ENCODE measurements at regions not wholly inside any gene's neighbourhood (a gene's known extent, or its start where the extent isn't known, plus 50 kb on each side); places are given as distances from the start of the nearest gene placed in this dataset.

GRCh38 chr14:29030121-29030520 lies 263.5 kb downstream of the FOXG1 start:
- intact Hi-C loops (cut with micrococcal nuclease), result no loop called here
- Mint-ChIP-seq H3K36me3 (ENCODE audit: low read depth) (no peaks in the 10 kb centered on the region), H3K27ac (no peak overlapping the region), H3K4me1 (no peaks in the 10 kb centered on the region), H3K9me3 (peaks cover 2% of the 10 kb centered on the region), H3K27me3 (no peaks in the 10 kb centered on the region), H3K4me3 (no peak overlapping the region)
- ChIA-PET POLR2A (no interaction called here), CTCF (no interaction called here)
- no peak for DNase-seq
- ATAC-seq (ENCODE audit: low read depth), result no peak
- TF ChIP-seq CTCF (IDR thresholded peaks at IDR 0.05), result no peak

- no peak overlapping the region for H3K27ac Mint-ChIP-seq
- intact Hi-C loops (cut with micrococcal nuclease), result no loop called here
Measured at GRCh38 chr14:29030970-29031369, 264.4 kb downstream of the FOXG1 start.

DNA sequence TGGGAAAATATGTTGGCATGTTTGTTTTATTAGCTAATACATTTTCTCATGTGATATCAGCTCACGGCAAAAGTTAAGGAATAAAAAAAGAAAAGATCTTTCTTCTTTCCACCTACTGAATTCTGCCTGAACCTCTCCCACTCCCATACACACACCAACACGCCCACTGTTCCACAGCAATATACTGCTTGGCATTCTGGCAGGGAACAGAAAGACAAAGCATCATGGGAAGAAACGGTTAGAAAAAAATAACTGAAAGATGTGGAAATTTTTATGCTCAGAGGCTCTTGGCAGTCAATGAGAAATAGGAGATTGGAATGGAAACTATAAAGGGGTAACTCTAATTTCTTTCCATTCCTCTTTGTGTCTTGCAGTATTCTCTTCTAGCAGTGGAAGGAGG lies 268.5 kb downstream of the FOXG1 start:
- Mint-ChIP-seq H3K36me3 (ENCODE audit: low read depth) (no peaks in the 10 kb centered on the region), H3K9me3 (peaks cover 2% of the 10 kb centered on the region), H3K27ac (no peak overlapping the region), H3K4me1 (no peaks in the 10 kb centered on the region), H3K4me3 (no peak overlapping the region), H3K27me3 (no peaks in the 10 kb centered on the region)
- ChIA-PET CTCF (no interaction called here), POLR2A (no interaction called here)
- no peak for ATAC-seq (ENCODE audit: low read depth)
- no peak for DNase-seq
- TF ChIP-seq CTCF (IDR thresholded peaks at IDR 0.05), result no peak
- intact Hi-C loops (cut with micrococcal nuclease), result no loop called here

More at GRCh38 chr14:29030970-29031369, 264.4 kb downstream of the FOXG1 start:
- Mint-ChIP-seq H3K36me3 (ENCODE audit: low read depth) (no peaks in the 10 kb centered on the region), H3K27me3 (no peaks in the 10 kb centered on the region), H3K9me3 (peaks cover 2% of the 10 kb centered on the region), H3K4me3 (no peak overlapping the region), H3K4me1 (no peaks in the 10 kb centered on the region)
- CTCF ChIA-PET, result no interaction called here
- POLR2A ChIA-PET, result no interaction called here
- ATAC-seq (ENCODE audit: low read depth) (no peak), DNase-seq (no peak)
- TF ChIP-seq CTCF (IDR thresholded peaks at IDR 0.05), result no peak

GRCh38 chr14:29037411-29037810 lies 270.8 kb downstream of the FOXG1 start:
- TF ChIP-seq CTCF (IDR thresholded peaks at IDR 0.05), result no peak
- Mint-ChIP-seq H3K4me1 (no peaks in the 10 kb centered on the region), H3K27ac (no peak overlapping the region), H3K36me3 (ENCODE audit: low read depth) (no peaks in the 10 kb centered on the region), H3K27me3 (no peaks in the 10 kb centered on the region), H3K4me3 (no peak overlapping the region), H3K9me3 (peaks cover 4% of the 10 kb centered on the region)
- intact Hi-C loops (cut with micrococcal nuclease), result no loop called here
- DNase-seq (no peak), ATAC-seq (ENCODE audit: low read depth) (no peak)
- POLR2A ChIA-PET, result no interaction called here
- CTCF ChIA-PET, result no interaction called here

GRCh38 chr14:29039171-29039570 lies 272.6 kb downstream of the FOXG1 start:
- CTCF ChIA-PET, result no interaction called here
- H3K9me3 Mint-ChIP-seq, result peaks cover 4% of the 10 kb centered on the region

More at GRCh38 chr14:29039171-29039570, 272.6 kb downstream of the FOXG1 start:
- no peak overlapping the region for H3K4me3 Mint-ChIP-seq
- ATAC-seq (ENCODE audit: low read depth), result no peak
- H3K27me3 Mint-ChIP-seq, result no peaks in the 10 kb centered on the region
- no peaks in the 10 kb centered on the region for H3K36me3 Mint-ChIP-seq (ENCODE audit: low read depth)
- TF ChIP-seq CTCF (IDR thresholded peaks at IDR 0.05), result no peak
- intact Hi-C loops (cut with micrococcal nuclease), result no loop called here
- POLR2A ChIA-PET, result no interaction called here
- H3K27ac Mint-ChIP-seq, result no peak overlapping the region
- no peak for DNase-seq
- no peaks in the 10 kb centered on the region for H3K4me1 Mint-ChIP-seq

Data from activated B cell treated with CpG ODN at 0.5 μM for 24 hours (primary cell).